ENCODE measurements at regions not wholly inside any gene's neighbourhood (a gene's known extent, or its start where the extent isn't known, plus 50 kb on each side); places are given as distances from the start of the nearest gene placed in this dataset.

GRCh38 chr11:103651341-103651998, 385.0 kb upstream of the DDI1 start:
- no peak overlapping the region for H3K27ac ChIP-seq
- TF ChIP-seq CTCF (conservative IDR thresholded peaks at IDR 0.05) = no peak
- no peak for TF ChIP-seq ZFX (IDR thresholded peaks at IDR 0.05)

- H3K27ac ChIP-seq = no peak overlapping the region
- no peak for TF ChIP-seq CTCF (conservative IDR thresholded peaks at IDR 0.05)
- no peak for TF ChIP-seq ZFX (IDR thresholded peaks at IDR 0.05)
These were observed 384.4 kb upstream of the DDI1 start for GRCh38 chr11:103652013-103652412.

DNA sequence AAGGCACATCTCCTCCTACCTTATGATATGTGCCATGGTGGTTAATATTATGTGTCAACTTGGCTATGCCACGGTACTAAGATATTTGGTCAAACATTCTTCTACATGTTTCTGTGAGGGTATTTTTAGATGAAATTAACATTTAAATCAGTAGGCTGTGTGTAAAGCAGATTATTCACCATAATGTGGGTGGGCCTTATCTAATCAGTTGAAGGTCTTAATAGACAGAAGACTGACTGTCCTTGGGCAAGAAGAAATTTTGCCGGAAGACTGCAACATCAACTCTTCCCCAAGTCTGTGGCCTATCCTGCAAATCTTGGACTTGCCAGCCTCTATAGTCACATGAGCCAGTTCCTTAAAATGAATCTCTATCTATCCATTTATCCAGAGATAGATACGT, 380.1 kb upstream of the DDI1 start:
- H3K27ac ChIP-seq = no peak overlapping the region
- TF ChIP-seq ZFX (IDR thresholded peaks at IDR 0.05) (no peak), CTCF (conservative IDR thresholded peaks at IDR 0.05) (no peak)

- peak; percentile 43 for TF ChIP-seq CTCF (conservative IDR thresholded peaks at IDR 0.05)
- TF ChIP-seq ZFX (IDR thresholded peaks at IDR 0.05) = no peak
- no peak overlapping the region for H3K27ac ChIP-seq
These were observed 377.2 kb upstream of the DDI1 start for GRCh38 chr11:103659206-103659618.

GRCh38 chr11:103659743-103660142, 376.7 kb upstream of the DDI1 start:
- no peak for TF ChIP-seq CTCF (conservative IDR thresholded peaks at IDR 0.05)
- no peak for TF ChIP-seq ZFX (IDR thresholded peaks at IDR 0.05)
- H3K27ac ChIP-seq = no peak overlapping the region

DNA sequence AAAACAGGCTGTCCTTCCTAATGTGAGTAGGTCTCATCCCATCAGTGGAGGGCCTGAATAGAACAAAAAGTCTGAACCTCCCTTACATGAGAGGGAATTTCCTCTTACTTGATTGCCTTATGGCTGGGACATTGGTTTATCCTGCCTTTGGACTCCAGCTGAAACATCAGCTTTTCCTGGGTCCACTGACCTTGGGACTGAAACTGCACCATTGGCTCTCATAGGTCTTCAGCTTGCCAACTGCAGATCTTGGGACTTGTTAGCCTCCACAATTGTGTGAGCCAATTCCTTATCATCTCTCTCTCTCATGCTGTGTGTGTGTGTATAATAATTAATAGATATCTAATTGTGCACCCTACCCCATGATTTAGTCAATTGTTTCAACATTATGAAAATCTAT, 375.3 kb upstream of the DDI1 start:
- H3K27ac ChIP-seq = no peak overlapping the region
- no peak for TF ChIP-seq ZFX (IDR thresholded peaks at IDR 0.05)
- no peak for TF ChIP-seq CTCF (conservative IDR thresholded peaks at IDR 0.05)

DNA sequence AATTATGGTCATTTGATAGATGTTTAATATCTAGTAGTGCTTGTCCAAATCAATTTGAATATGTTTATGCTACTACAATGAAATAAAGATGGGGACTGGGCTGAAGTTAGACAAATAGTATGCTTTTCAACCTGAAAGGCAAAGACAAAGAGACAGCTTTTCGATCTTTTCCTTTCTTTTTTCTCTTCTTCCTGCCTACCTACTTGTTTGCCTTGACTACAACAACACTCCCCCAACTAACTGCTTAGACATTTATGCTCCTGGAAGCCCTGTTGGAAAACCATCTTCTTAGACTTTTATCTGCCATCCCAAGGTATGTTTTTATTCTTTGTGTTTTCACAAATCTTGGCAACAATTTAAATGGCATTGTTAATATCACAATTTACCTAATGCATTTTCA, 374.4 kb upstream of the DDI1 start:
- H3K27ac ChIP-seq = no peak overlapping the region
- TF ChIP-seq ZFX (IDR thresholded peaks at IDR 0.05) (no peak), CTCF (conservative IDR thresholded peaks at IDR 0.05) (no peak)
